ENCODE measurements at regions not wholly inside any gene's neighbourhood (a gene's known extent, or its start where the extent isn't known, plus 50 kb on each side); places are given as distances from the start of the nearest gene placed in this dataset.

DNA sequence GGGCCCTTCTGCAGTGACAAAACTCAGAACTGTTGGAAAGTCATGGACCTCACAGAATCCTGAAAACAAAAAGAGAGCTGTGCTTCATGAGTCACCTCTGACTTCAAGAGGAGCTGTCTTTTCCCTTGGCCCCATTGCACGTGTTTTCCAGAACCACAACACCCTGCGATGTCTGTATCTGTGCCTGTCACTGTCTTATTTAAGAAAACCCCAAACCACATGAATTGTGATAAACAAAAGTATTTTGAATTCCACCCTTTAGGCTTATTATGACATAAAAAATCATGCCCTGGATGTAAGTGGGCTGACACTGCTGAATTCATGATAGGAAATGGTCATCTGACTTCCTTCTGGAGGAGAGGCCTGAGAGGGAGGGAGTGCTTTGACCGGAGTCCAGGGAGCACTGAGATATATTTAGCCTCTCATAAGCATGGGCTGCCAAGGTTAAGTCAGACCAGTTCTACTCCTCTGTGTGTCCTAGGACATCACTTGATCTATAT is 96.4 kb upstream of the DUSP22 start:
- Histone ChIP-seq H3K36me3 (ENCODE audit: control insufficient read depth, insufficient read depth, low read length) (no peaks in the 10 kb centered on the region), H3K4me3 (ENCODE audit: low read length) (no peak overlapping the region), H3K9me3 (ENCODE audit: control insufficient read depth, low read length) (no peaks in the 10 kb centered on the region), H3K27ac (ENCODE audit: low read depth, low read length) (no peak overlapping the region), H3K27me3 (ENCODE audit: control insufficient read depth, insufficient read depth, low read length, poor library complexity, severe bottlenecking) (no peaks in the 10 kb centered on the region), H3K9ac (ENCODE audit: extremely low read depth, low read length, poor library complexity, severe bottlenecking) (no peak overlapping the region), H3K4me1 (ENCODE audit: control insufficient read depth, insufficient read depth, low read length) (no peaks in the 10 kb centered on the region)
- TF ChIP-seq CTCF (conservative IDR thresholded peaks at IDR 0.05) = no peak
- Mint-ChIP-seq H3K36me3 (ENCODE audit: low read depth) (no peaks in the 10 kb centered on the region), H3K27ac (no peak overlapping the region), H3K9me3 (no peaks in the 10 kb centered on the region), H3K4me3 (no peak overlapping the region), H3K27me3 (ENCODE audit: insufficient read depth) (no peaks in the 10 kb centered on the region), H3K4me1 (no peaks in the 10 kb centered on the region)
- DNase-seq = no peak
- WGBS, 2 experiments (ENCODE audit: insufficient coverage in 1 of 2, insufficient read length in 1 of 2) = 90% methylated on average over 3 of the region's 3 CpGs; no CpG with 5 or more reads in 1 of the 2 experiments

DNA sequence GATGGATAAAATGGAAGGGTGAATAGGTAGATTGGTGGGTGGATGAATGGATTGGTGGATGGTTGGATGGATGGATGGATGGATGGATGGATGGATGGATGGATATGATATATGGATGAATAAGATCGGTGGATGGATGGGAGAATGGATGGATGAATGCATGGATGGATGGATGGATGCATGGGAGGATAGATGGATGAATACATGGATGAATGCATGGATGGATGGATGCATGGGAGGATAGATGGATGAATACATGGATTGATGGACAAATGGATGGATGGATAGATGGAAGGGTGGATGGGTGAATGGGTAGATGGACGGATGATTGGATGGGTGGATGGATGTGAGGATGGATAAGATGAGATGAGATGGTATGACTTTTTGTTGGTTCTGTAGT is 95.7 kb upstream of the DUSP22 start:
- no peaks in the 10 kb centered on the region for H3K27me3 Mint-ChIP-seq (ENCODE audit: insufficient read depth)
- DNase-seq = no peak
- 89 to 93% methylated on average over 2 of the region's 2 CpGs for WGBS, 2 experiments (ENCODE audit: insufficient coverage in 1 of 2, insufficient read length in 1 of 2)
- no peak overlapping the region for H3K4me3 Mint-ChIP-seq
- Histone ChIP-seq H3K36me3 (ENCODE audit: control insufficient read depth, insufficient read depth, low read length) (no peaks in the 10 kb centered on the region), H3K9ac (ENCODE audit: extremely low read depth, low read length, poor library complexity, severe bottlenecking) (no peak overlapping the region), H3K9me3 (ENCODE audit: control insufficient read depth, low read length) (no peaks in the 10 kb centered on the region), H3K27me3 (ENCODE audit: control insufficient read depth, insufficient read depth, low read length, poor library complexity, severe bottlenecking) (no peaks in the 10 kb centered on the region), H3K4me3 (ENCODE audit: low read length) (no peak overlapping the region), H3K27ac (ENCODE audit: low read depth, low read length) (no peak overlapping the region), H3K4me1 (ENCODE audit: control insufficient read depth, insufficient read depth, low read length) (no peaks in the 10 kb centered on the region)
- no peak for TF ChIP-seq CTCF (conservative IDR thresholded peaks at IDR 0.05)
- H3K36me3 Mint-ChIP-seq (ENCODE audit: low read depth) = no peaks in the 10 kb centered on the region
- no peaks in the 10 kb centered on the region for H3K4me1 Mint-ChIP-seq
- no peaks in the 10 kb centered on the region for H3K9me3 Mint-ChIP-seq
- no peak overlapping the region for H3K27ac Mint-ChIP-seq

- H3K27ac ChIP-seq (ENCODE audit: low read depth, low read length) = no peak overlapping the region
- no peaks in the 10 kb centered on the region for H3K4me1 ChIP-seq (ENCODE audit: control insufficient read depth, insufficient read depth, low read length)
- H3K27me3 Mint-ChIP-seq (ENCODE audit: insufficient read depth) = no peaks in the 10 kb centered on the region
- no peak overlapping the region for H3K4me3 Mint-ChIP-seq
- DNase-seq = no peak
- 89 to 98% methylated on average over 6 to 9 of the region's 9 CpGs for WGBS, 2 experiments (ENCODE audit: insufficient coverage in 1 of 2, insufficient read length in 1 of 2)
- no peak for TF ChIP-seq CTCF (conservative IDR thresholded peaks at IDR 0.05)
- no peaks in the 10 kb centered on the region for H3K9me3 ChIP-seq (ENCODE audit: control insufficient read depth, low read length)
- H3K36me3 ChIP-seq (ENCODE audit: control insufficient read depth, insufficient read depth, low read length) = no peaks in the 10 kb centered on the region
- H3K9ac ChIP-seq (ENCODE audit: extremely low read depth, low read length, poor library complexity, severe bottlenecking) = no peak overlapping the region
- no peak overlapping the region for H3K4me3 ChIP-seq (ENCODE audit: low read length)
- no peaks in the 10 kb centered on the region for H3K27me3 ChIP-seq (ENCODE audit: control insufficient read depth, insufficient read depth, low read length, poor library complexity, severe bottlenecking)
- no peaks in the 10 kb centered on the region for H3K4me1 Mint-ChIP-seq
- H3K27ac Mint-ChIP-seq = no peak overlapping the region
- no peaks in the 10 kb centered on the region for H3K36me3 Mint-ChIP-seq (ENCODE audit: low read depth)
- no peaks in the 10 kb centered on the region for H3K9me3 Mint-ChIP-seq
Measured at GRCh38 chr6:203661-204060, 88.6 kb upstream of the DUSP22 start.

All from endodermal cell (in vitro differentiated cells).